ENCODE measurements at regions not wholly inside any gene's neighbourhood (a gene's known extent, or its start where the extent isn't known, plus 50 kb on each side); places are given as distances from the start of the nearest gene placed in this dataset.

GRCh38 chr1:230578616-230579015, 63.7 kb upstream of the COG2 start:
- no peak for TF ChIP-seq SNAI2 (CRISPR knock-in tag; IDR thresholded peaks at IDR 0.05)
- no peak for TF ChIP-seq ZNF565 (CRISPR knock-in tag; conservative IDR thresholded peaks at IDR 0.05; ENCODE audit: low read depth)
- TF ChIP-seq ARNTL (CRISPR knock-in tag; IDR thresholded peaks at IDR 0.05; ENCODE audit: borderline replicate concordance, low read depth) = no peak
- TF ChIP-seq TCF4 (CRISPR knock-in tag; IDR thresholded peaks at IDR 0.05; ENCODE audit: borderline replicate concordance) = no peak
- TF ChIP-seq GLIS3 (CRISPR knock-in tag; IDR thresholded peaks at IDR 0.05) = no peak
- TF ChIP-seq ESRRG (CRISPR knock-in tag; IDR thresholded peaks at IDR 0.05) = no peak
- TF ChIP-seq PPARA (CRISPR knock-in tag; IDR thresholded peaks at IDR 0.05; ENCODE audit: borderline replicate concordance) = no peak
- no peak for TF ChIP-seq ZFP3 (CRISPR knock-in tag; IDR thresholded peaks at IDR 0.05)
- no peak for TF ChIP-seq ISL1 (CRISPR knock-in tag; IDR thresholded peaks at IDR 0.05)
- no peak for TF ChIP-seq ZC3H10 (CRISPR knock-in tag; IDR thresholded peaks at IDR 0.05)
- TF ChIP-seq RARB (CRISPR knock-in tag; IDR thresholded peaks at IDR 0.05) = no peak
- TF ChIP-seq CSDC2 (CRISPR knock-in tag; IDR thresholded peaks at IDR 0.05) = no peak
- TF ChIP-seq TOX (CRISPR knock-in tag; IDR thresholded peaks at IDR 0.05; ENCODE audit: borderline replicate concordance) = no peak
- no peak for TF ChIP-seq POU6F1 (CRISPR knock-in tag; IDR thresholded peaks at IDR 0.05; ENCODE audit: borderline replicate concordance, low read depth)
- no peak for TF ChIP-seq TSHZ2 (CRISPR knock-in tag; IDR thresholded peaks at IDR 0.05)
- no peak for TF ChIP-seq ZFP30 (CRISPR knock-in tag; IDR thresholded peaks at IDR 0.05)
- no peak for TF ChIP-seq ZNF8 (CRISPR knock-in tag; IDR thresholded peaks at IDR 0.05)
- no peak for TF ChIP-seq PATZ1 (CRISPR knock-in tag; IDR thresholded peaks at IDR 0.05; ENCODE audit: borderline replicate concordance)
- no peak for TF ChIP-seq ZNF70 (CRISPR knock-in tag; IDR thresholded peaks at IDR 0.05)
- no peak for ATAC-seq

- TF ChIP-seq ZC3H10 (CRISPR knock-in tag; IDR thresholded peaks at IDR 0.05) (no peak), ZNF8 (CRISPR knock-in tag; IDR thresholded peaks at IDR 0.05) (no peak), ZFP30 (CRISPR knock-in tag; IDR thresholded peaks at IDR 0.05) (no peak), TSHZ2 (CRISPR knock-in tag; IDR thresholded peaks at IDR 0.05) (no peak), TOX (CRISPR knock-in tag; IDR thresholded peaks at IDR 0.05; ENCODE audit: borderline replicate concordance) (no peak), GLIS3 (CRISPR knock-in tag; IDR thresholded peaks at IDR 0.05) (no peak), SNAI2 (CRISPR knock-in tag; IDR thresholded peaks at IDR 0.05) (no peak), CSDC2 (CRISPR knock-in tag; IDR thresholded peaks at IDR 0.05) (no peak), PATZ1 (CRISPR knock-in tag; IDR thresholded peaks at IDR 0.05; ENCODE audit: borderline replicate concordance) (no peak), ESRRG (CRISPR knock-in tag; IDR thresholded peaks at IDR 0.05) (no peak), OSR1 (CRISPR knock-in tag; IDR thresholded peaks at IDR 0.05) (no peak), CSRNP3 (CRISPR knock-in tag; IDR thresholded peaks at IDR 0.05) (no peak), ISL1 (CRISPR knock-in tag; IDR thresholded peaks at IDR 0.05) (no peak)
- no peak for ATAC-seq
These were observed 64.7 kb upstream of the COG2 start for GRCh38 chr1:230577537-230577936.
